ENCODE measurements at regions not wholly inside any gene's neighbourhood (a gene's known extent, or its start where the extent isn't known, plus 50 kb on each side); places are given as distances from the start of the nearest gene placed in this dataset.
"Not testable (repeated sequence)": the region's sequence is repeated elsewhere in the genome, so short reads cannot be mapped to it uniquely, and the experiment has no call there.

- H3K4me3 ChIP-seq (ENCODE audit: low read depth, low read length): peak overlapping the region; percentile 49
- no peaks in the 10 kb centered on the region; the same call in 1 of the 2 replicates for H3K27me3 ChIP-seq (ENCODE audit: control insufficient read depth, insufficient read depth, low read length)
- H3K9me3 ChIP-seq (ENCODE audit: control insufficient read depth, insufficient read depth, low read depth, low read length): no peaks in the 10 kb centered on the region
- peak overlapping the region; percentile 96 for H3K27ac ChIP-seq (ENCODE audit: low read depth, low read length)
- H3K9ac ChIP-seq (ENCODE audit: low read length): peak overlapping the region; percentile 77
- no peaks in the 10 kb centered on the region for H3K36me3 ChIP-seq (ENCODE audit: control insufficient read depth, insufficient read depth, low read length)
- H3K4me1 ChIP-seq (ENCODE audit: control insufficient read depth, insufficient read depth, low read length): peaks cover 53% of the 10 kb centered on the region
Measured at GRCh38 chrX:129091097-129091496, 432.2 kb downstream of the SMARCA1 start.

GRCh38 chrX:129086802-129087201 lies 436.5 kb downstream of the SMARCA1 start:
- Histone ChIP-seq H3K27ac (ENCODE audit: low read depth, low read length) (no peak overlapping the region), H3K27me3 (ENCODE audit: control insufficient read depth, insufficient read depth, low read length) (no peaks in the 10 kb centered on the region; the same call in 1 of the 2 replicates)

DNA sequence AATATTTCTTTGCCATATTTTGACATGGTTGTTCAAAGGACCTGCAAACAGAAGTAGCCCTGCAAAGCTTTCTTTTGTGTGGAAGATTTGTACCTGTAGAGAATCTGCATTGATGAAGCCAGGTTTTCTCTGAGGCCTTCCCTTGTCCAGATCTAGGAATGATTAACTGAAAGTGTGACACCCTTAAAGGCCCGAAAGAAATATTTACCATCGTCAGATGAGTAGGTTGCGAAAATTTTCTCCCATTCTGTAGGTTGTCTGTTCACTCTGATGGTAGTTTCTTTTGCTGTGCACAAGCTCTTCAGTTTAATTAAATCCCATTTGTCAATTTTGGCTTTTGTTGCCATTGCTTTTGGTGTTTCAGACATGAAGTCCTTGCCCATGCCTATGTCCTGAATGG lies 439.0 kb downstream of the SMARCA1 start:
- H3K27ac ChIP-seq (ENCODE audit: low read depth, low read length); H3K4me3 ChIP-seq (ENCODE audit: low read depth, low read length); H3K4me1 ChIP-seq (ENCODE audit: control insufficient read depth, insufficient read depth, low read length); H3K27me3 ChIP-seq (ENCODE audit: control insufficient read depth, insufficient read depth, low read length); H3K36me3 ChIP-seq (ENCODE audit: control insufficient read depth, insufficient read depth, low read length); H3K9ac ChIP-seq (ENCODE audit: low read length): not testable (repeated sequence)
- H3K9me3 ChIP-seq (ENCODE audit: control insufficient read depth, insufficient read depth, low read depth, low read length): peaks cover 27% of the 10 kb centered on the region

More at GRCh38 chrX:129086802-129087201, 436.5 kb downstream of the SMARCA1 start:
- Histone ChIP-seq H3K9me3 (ENCODE audit: control insufficient read depth, insufficient read depth, low read depth, low read length) (peaks cover 14% of the 10 kb centered on the region), H3K4me3 (ENCODE audit: low read depth, low read length) (no peak overlapping the region), H3K36me3 (ENCODE audit: control insufficient read depth, insufficient read depth, low read length) (peaks cover 5% of the 10 kb centered on the region), H3K4me1 (ENCODE audit: control insufficient read depth, insufficient read depth, low read length) (peaks cover 27% of the 10 kb centered on the region), H3K9ac (ENCODE audit: low read length) (no peak overlapping the region)

- H3K9ac ChIP-seq (ENCODE audit: low read length): no peak overlapping the region
- H3K27ac ChIP-seq (ENCODE audit: low read depth, low read length): no peak overlapping the region
- H3K36me3 ChIP-seq (ENCODE audit: control insufficient read depth, insufficient read depth, low read length): peaks cover 6% of the 10 kb centered on the region
Measured at GRCh38 chrX:129077424-129078170, 445.7 kb downstream of the SMARCA1 start.

DNA sequence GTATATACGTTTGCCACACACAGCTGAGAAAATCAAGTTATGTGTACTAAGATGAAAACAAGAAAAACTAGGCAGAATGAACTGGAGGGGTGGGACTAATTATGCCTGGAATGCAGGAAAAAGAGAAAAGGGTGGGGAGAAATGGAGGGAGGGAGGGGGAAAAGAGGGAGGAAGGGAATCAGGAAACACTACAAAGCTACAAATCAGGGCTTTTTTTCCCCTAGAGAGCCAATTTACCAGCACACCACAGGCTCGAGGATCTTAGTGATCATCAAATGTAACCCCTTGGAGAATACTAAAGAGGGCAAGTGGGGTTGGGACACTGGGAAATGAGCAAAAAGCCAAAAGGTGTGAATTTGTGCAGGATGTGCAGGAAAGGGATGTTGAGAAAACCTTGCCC lies 451.9 kb downstream of the SMARCA1 start:
- no peaks in the 10 kb centered on the region for H3K36me3 ChIP-seq (ENCODE audit: control insufficient read depth, insufficient read depth, low read length)
- H3K9ac ChIP-seq (ENCODE audit: low read length): peak overlapping the region; percentile 29
- peaks cover 21% of the 10 kb centered on the region for H3K4me1 ChIP-seq (ENCODE audit: control insufficient read depth, insufficient read depth, low read length)
- H3K9me3 ChIP-seq (ENCODE audit: control insufficient read depth, insufficient read depth, low read depth, low read length): no peaks in the 10 kb centered on the region
- H3K4me3 ChIP-seq (ENCODE audit: low read depth, low read length): no peak overlapping the region
- H3K27ac ChIP-seq (ENCODE audit: low read depth, low read length): no peak overlapping the region
- no peaks in the 10 kb centered on the region; the same call in 1 of the 2 replicates for H3K27me3 ChIP-seq (ENCODE audit: control insufficient read depth, insufficient read depth, low read length)

More at GRCh38 chrX:129077424-129078170, 445.7 kb downstream of the SMARCA1 start:
- Histone ChIP-seq H3K4me3 (ENCODE audit: low read depth, low read length) (no peak overlapping the region), H3K4me1 (ENCODE audit: control insufficient read depth, insufficient read depth, low read length) (peaks cover 9% of the 10 kb centered on the region; the same call in 1 of the 2 replicates), H3K9me3 (ENCODE audit: control insufficient read depth, insufficient read depth, low read depth, low read length) (peaks cover 20% of the 10 kb centered on the region), H3K27me3 (ENCODE audit: control insufficient read depth, insufficient read depth, low read length) (no peaks in the 10 kb centered on the region; the same call in 1 of the 2 replicates)

- Histone ChIP-seq H3K9ac (ENCODE audit: low read length) (no peak overlapping the region), H3K27ac (ENCODE audit: low read depth, low read length) (no peak overlapping the region), H3K36me3 (ENCODE audit: control insufficient read depth, insufficient read depth, low read length) (no peaks in the 10 kb centered on the region), H3K4me1 (ENCODE audit: control insufficient read depth, insufficient read depth, low read length) (no peaks in the 10 kb centered on the region), H3K9me3 (ENCODE audit: control insufficient read depth, insufficient read depth, low read depth, low read length) (no peaks in the 10 kb centered on the region), H3K27me3 (ENCODE audit: control insufficient read depth, insufficient read depth, low read length) (no peaks in the 10 kb centered on the region; the same call in 1 of the 2 replicates), H3K4me3 (ENCODE audit: low read depth, low read length) (no peak overlapping the region)
Measured at GRCh38 chrX:129065895-129066294, 457.4 kb downstream of the SMARCA1 start.

DNA sequence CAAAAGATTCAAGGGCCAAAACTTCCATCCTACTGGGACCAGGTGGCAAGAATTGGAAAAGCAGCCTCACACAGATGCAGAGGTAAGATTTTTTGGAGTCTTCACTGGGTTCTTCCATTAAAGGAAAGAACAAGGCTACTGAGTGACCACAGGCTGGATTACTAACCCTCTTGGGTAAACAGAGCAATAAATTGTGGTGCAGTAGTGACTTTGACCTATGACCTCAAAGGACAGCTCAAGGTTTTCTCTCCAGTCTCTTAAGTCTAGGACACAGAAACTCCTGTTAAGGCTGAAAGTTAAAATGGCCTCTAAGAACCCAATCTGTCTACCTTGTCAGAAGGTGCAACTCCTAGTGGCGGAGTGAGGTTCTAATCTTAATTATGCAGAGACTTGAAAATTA lies 464.9 kb downstream of the SMARCA1 start:
- Histone ChIP-seq H3K27ac (ENCODE audit: low read depth, low read length) (no peak overlapping the region), H3K4me3 (ENCODE audit: low read depth, low read length) (no peak overlapping the region), H3K36me3 (ENCODE audit: control insufficient read depth, insufficient read depth, low read length) (no peaks in the 10 kb centered on the region), H3K27me3 (ENCODE audit: control insufficient read depth, insufficient read depth, low read length) (no peaks in the 10 kb centered on the region; the same call in 1 of the 2 replicates), H3K9me3 (ENCODE audit: control insufficient read depth, insufficient read depth, low read depth, low read length) (peaks cover 3% of the 10 kb centered on the region; the same call in 1 of the 2 replicates), H3K9ac (ENCODE audit: low read length) (no peak overlapping the region), H3K4me1 (ENCODE audit: control insufficient read depth, insufficient read depth, low read length) (peaks cover 23% of the 10 kb centered on the region)

GRCh38 chrX:129043138-129043537 lies 480.2 kb downstream of the SMARCA1 start:
- Histone ChIP-seq H3K27me3 (ENCODE audit: control insufficient read depth, insufficient read depth, low read length) (no peaks in the 10 kb centered on the region; the same call in 1 of the 2 replicates), H3K4me1 (ENCODE audit: control insufficient read depth, insufficient read depth, low read length) (peaks cover 13% of the 10 kb centered on the region), H3K9me3 (ENCODE audit: control insufficient read depth, insufficient read depth, low read depth, low read length) (peaks cover 23% of the 10 kb centered on the region), H3K27ac (ENCODE audit: low read depth, low read length) (no peak overlapping the region), H3K36me3 (ENCODE audit: control insufficient read depth, insufficient read depth, low read length) (0 out of 2 replicates have a peak, but pooled peaks cover 2% of the 10 kb centered on the region), H3K9ac (ENCODE audit: low read length) (no peak overlapping the region), H3K4me3 (ENCODE audit: low read depth, low read length) (no peak overlapping the region)

DNA sequence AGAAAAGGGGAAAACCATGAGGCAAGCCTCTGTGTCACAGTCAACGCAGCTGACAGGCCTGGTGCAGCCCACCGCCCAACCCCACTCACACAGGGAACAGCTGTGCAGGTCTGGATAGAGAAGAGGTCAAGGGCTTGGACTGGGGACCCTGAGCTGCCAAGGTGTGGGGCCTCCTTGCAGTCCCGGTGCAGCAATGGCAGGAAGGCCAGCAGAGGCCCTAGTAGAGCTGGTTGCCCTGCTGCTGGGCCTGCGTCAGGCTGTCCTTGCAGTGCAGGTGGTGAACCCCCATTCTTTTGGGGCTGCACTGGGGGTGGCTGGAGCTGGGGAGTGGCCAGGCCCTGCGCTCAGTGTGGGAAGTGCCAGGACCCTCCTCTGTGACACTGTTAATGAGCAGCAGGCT lies 482.0 kb downstream of the SMARCA1 start:
- Histone ChIP-seq H3K27me3 (ENCODE audit: control insufficient read depth, insufficient read depth, low read length) (no peaks in the 10 kb centered on the region; the same call in 1 of the 2 replicates), H3K36me3 (ENCODE audit: control insufficient read depth, insufficient read depth, low read length) (0 out of 2 replicates have a peak, but pooled peaks cover 2% of the 10 kb centered on the region)

GRCh38 chrX:129040124-129040523 lies 483.2 kb downstream of the SMARCA1 start:
- Histone ChIP-seq H3K4me3 (ENCODE audit: low read depth, low read length) (no peak overlapping the region), H3K27ac (ENCODE audit: low read depth, low read length) (no peak overlapping the region), H3K9me3 (ENCODE audit: control insufficient read depth, insufficient read depth, low read depth, low read length) (peaks cover 23% of the 10 kb centered on the region), H3K9ac (ENCODE audit: low read length) (no peak overlapping the region), H3K36me3 (ENCODE audit: control insufficient read depth, insufficient read depth, low read length) (0 out of 2 replicates have a peak, but pooled peaks cover 2% of the 10 kb centered on the region), H3K27me3 (ENCODE audit: control insufficient read depth, insufficient read depth, low read length) (no peaks in the 10 kb centered on the region; the same call in 1 of the 2 replicates), H3K4me1 (ENCODE audit: control insufficient read depth, insufficient read depth, low read length) (peaks cover 14% of the 10 kb centered on the region)

More for the DNA sequence above, 482.0 kb downstream of the SMARCA1 start:
- H3K4me1 ChIP-seq (ENCODE audit: control insufficient read depth, insufficient read depth, low read length): peaks cover 14% of the 10 kb centered on the region
- H3K4me3 ChIP-seq (ENCODE audit: low read depth, low read length): no peak overlapping the region
- no peak overlapping the region for H3K27ac ChIP-seq (ENCODE audit: low read depth, low read length)
- H3K9me3 ChIP-seq (ENCODE audit: control insufficient read depth, insufficient read depth, low read depth, low read length): peaks cover 23% of the 10 kb centered on the region
- H3K9ac ChIP-seq (ENCODE audit: low read length): no peak overlapping the region

DNA sequence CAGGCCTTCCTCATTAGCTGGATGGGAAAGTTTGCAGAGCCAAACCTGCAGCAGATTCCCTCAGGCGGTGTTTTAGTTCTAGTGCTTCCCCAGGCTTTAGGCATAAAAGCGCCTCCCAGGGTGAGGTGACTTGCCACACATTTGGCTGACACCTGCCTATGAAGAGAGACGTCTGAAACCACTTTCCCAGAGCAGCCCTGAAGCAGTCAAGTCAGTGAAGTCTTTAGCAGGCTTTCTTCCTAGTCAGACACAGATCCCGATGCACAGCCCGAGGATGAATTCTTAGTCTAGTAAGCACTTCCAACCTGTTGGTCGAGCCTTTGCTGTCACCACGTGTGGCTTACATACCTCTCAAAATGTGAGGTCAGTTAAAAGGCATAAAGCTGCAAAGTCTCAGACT lies 484.1 kb downstream of the SMARCA1 start:
- Histone ChIP-seq H3K9ac (ENCODE audit: low read length) (no peak overlapping the region), H3K27me3 (ENCODE audit: control insufficient read depth, insufficient read depth, low read length) (no peaks in the 10 kb centered on the region; the same call in 1 of the 2 replicates), H3K36me3 (ENCODE audit: control insufficient read depth, insufficient read depth, low read length) (0 out of 2 replicates have a peak, but pooled peaks cover 2% of the 10 kb centered on the region)

More for the DNA sequence above, 484.1 kb downstream of the SMARCA1 start:
- Histone ChIP-seq H3K27ac (ENCODE audit: low read depth, low read length) (no peak overlapping the region), H3K4me3 (ENCODE audit: low read depth, low read length) (no peak overlapping the region), H3K4me1 (ENCODE audit: control insufficient read depth, insufficient read depth, low read length) (peaks cover 14% of the 10 kb centered on the region), H3K9me3 (ENCODE audit: control insufficient read depth, insufficient read depth, low read depth, low read length) (peaks cover 17% of the 10 kb centered on the region)
